HG02884 (cell line): ENCODE measurements at regions not wholly inside any gene's neighbourhood (a gene's known extent, or its start where the extent isn't known, plus 50 kb on each side); places are given as distances from the start of the nearest gene placed in this dataset.
"Not testable (repeated sequence)": the region's sequence is repeated elsewhere in the genome, so short reads cannot be mapped to it uniquely, and the experiment has no call there.

Experiments
- ATAC-seq: cut with Tn5 transposase; IDR thresholded peaks from one replicate; pipeline ENCODE4 v1.9.1; 2021; ENCODE audit warnings: mild to moderate bottlenecking, moderate library complexity; ENCODE audit not compliant: unreplicated experiment

DNA sequence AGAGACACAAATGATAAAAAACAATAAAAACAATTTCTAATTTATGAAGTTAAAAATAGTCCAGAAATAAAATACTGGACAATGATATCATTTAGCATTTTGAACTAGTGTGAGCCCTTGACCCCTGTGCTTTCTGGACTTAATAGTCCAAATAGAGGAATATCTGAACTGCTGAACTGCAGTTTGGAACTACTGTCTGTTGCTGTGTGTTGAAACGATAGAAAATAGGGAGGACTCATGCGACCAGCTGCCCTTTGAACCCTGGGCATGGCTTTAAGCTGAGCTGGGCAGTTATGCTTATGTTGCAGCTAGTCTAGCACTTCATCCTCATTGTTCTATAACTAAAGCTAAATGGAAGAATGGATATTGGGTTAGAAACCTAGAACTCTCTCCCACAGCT, 99.5 kb downstream of the FMR1NB start:
- no peak for ATAC-seq

- no peak for ATAC-seq
Measured at GRCh38 chrX:148084611-148085010, 103.5 kb downstream of the FMR1NB start.

DNA sequence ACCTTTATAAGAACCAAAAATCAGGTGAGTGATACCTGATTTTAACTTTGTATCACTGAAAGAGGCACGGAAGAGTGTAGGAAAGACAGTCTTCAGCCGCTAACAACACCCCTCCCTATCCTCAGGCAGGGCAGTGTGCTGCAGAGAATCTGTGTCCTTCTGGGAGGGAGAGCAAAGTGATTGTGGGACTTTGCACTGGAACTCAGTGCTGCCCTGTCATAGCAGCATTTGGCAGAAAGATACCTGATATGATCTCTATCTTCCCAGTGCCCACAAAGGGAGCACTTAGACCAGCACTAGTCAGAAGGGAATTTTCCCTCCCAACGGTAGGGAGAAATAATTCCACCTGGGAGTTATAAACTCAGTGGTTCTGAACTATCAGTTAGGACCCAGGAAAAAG, 139.0 kb downstream of the FMR1NB start:
- no peak for ATAC-seq

DNA sequence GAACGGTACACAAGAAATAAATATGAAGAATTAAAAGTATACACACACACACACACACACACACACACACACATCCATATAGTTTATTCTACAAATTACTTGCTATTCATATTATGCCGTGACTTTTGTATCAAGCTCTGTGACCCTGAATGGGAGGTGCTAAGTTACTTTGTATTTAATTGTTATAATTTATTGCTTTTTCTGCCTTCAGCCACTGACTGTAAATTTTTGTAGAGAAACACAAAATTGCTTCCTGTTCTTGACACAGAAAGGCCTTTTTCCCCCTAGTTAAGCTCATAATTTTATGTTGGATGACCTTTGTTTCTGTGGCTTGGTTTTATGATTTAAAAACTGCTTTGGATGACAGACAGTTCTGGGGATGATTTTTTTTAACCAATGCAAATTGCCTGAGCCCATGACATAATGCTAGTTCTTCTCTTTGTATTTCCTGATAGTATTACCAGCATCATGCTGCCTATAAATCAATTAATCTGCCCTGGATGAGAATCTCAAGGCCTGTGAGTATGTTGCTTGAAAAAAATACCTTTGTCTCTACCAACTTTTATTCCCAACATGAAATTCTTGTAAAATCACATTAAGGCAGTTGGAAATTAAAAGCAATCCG, 140.0 kb downstream of the FMR1NB start:
- ATAC-seq: no peak

DNA sequence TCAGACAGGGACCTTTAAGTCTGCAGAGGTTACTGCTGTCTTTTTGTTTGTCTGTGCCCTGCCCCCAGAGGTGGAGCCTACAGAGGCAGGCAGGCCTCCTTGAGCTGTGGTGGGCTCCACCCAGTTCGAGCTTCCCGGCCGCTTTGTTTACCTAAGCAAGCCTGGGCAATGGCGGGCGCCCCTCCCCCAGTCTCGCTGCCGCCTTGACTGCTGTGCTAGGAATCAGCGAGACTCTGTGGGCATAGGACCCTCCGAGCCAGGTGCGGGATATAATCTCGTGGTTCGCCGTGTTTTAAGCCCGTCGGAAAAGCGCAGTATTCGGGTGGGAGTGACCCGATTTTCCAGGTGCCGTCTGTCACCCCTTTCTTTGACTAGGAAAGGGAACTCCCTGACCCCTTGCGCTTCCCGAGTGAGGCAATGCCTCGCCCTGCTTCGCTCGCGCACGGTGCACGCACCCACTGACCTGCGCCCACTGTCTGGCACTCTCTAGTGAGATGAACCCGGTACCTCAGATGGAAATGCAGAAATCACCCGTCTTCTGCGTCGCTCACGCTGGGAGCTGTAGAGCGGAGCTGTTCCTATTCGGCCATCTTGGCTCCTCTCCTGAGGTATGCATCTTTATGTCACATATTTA, 147.9 kb downstream of the FMR1NB start:
- ATAC-seq: not testable (repeated sequence)

GRCh38 chrX:148133105-148133725, 152.1 kb downstream of the FMR1NB start:
- no peak for ATAC-seq

- ATAC-seq: no peak
Measured at GRCh38 chrX:148134578-148134977, 153.4 kb downstream of the FMR1NB start.

DNA sequence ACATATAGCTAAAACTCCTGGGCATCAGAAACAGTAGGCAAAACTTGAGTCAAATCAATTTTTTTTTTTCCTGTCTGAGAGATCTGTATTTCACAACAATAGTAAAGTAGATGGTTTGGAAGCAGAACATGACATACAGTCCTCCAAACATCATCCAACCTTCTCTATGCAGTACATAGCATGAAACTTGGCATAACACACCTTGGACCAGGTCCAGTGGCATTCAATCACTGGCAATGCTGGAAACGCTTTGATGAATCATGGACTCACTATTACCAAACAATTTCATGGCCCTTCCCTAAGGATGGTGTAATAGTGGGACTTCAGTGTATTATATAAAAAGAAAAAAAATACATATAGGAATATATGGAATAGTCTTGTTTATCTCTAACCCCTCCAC, 154.6 kb downstream of the FMR1NB start:
- ATAC-seq: no peak

DNA sequence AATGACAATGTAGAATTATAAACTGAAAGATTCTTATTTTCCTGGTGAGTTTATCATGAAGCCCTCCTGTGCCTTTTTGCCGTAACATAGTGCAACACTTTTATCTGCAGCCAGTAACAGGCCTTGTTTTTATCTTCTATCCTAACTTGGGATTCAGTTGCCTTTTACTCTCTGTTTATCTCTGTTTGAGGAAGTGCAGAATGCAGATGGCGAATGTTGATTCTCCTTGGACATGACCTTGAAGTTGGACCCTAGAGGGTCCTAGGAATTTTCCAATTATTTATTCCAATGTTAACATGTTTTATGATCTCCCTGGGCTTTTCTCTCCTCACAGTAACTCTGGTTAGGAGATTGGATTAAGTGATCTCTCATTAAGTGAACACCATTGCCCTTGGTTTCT, 165.0 kb downstream of the FMR1NB start:
- ATAC-seq: no peak

- ATAC-seq: no peak
Measured at GRCh38 chrX:148156986-148157385, 175.8 kb downstream of the FMR1NB start.

DNA sequence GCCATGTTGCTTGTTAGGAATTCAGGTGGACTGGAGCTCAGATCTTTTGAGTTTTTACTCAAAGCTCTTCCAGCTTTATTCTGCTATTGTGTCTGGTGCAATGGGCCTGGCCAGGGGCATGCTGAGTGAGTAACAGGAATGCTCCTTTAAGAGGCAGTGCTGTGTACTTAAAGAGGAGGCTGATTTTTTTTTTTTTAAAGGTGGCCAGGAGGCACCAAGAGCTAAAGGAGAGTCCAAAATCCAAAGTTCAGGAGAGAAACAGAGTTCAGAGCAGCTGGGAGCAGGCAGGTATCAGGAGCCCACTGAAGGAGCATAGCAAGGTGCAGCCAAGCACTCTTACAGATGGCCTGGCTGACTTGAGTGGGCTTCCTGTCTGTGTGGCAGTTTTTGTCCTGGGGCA, 178.7 kb downstream of the FMR1NB start:
- ATAC-seq: no peak

DNA sequence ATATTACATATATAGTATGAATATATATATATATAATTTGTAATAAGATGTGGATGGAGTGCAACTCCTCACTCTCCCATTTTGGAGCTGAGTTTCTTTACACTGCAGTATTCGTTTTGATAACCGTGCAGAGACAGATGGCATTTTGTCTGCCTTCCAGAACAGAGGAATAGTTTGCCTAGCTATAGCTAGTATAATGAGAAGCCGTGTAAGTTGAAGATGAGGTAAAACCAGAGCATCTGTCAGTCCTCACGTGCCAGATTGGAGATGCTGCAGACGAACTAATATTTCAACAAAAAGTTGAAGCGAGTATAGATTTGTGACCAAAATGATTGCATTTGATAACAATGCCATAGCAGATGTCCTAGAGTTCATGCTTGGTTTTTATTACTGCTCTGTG, 180.6 kb downstream of the FMR1NB start:
- ATAC-seq: no peak

DNA sequence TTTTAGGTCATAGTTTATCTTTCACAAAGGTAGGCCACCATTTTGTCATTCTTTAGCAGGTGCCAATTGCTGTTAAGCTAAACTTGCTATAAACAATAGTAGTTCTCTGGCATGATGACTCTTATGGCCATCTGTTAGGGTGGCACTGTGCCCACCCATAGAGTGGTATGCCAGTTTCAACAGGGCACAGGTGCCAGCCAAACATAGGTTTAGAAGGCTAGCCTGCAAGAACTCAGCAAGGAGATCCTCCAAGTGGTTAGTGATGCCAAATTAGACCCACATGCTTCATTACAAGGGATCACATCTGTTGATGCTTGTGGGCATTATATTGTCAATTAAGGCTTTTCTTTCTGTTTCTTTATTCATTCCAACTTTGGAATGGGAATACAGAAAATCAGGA, 204.5 kb downstream of the FMR1NB start:
- no peak for ATAC-seq

DNA sequence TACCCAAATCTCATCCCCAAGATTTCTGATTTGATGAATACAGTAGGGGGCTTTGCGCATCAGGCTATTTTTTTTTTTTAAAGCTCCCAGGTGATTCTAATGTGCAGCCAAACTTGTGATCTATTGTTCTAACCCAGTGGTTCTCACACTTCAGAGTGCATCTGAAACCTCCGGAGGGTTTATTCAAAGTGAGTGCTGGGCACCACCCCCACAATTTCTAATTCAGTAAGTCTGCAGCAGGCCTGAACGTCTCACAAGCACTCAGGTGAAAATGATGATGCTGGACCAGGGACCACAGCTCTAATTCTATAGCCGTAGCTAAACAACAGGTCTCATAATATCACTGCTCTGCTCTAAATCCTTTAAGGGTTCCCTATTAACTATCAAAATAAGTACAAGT, 211.4 kb downstream of the FMR1NB start:
- ATAC-seq: no peak

- no peak for ATAC-seq
Measured at GRCh38 chrX:148193759-148194158, 212.6 kb downstream of the FMR1NB start.

DNA sequence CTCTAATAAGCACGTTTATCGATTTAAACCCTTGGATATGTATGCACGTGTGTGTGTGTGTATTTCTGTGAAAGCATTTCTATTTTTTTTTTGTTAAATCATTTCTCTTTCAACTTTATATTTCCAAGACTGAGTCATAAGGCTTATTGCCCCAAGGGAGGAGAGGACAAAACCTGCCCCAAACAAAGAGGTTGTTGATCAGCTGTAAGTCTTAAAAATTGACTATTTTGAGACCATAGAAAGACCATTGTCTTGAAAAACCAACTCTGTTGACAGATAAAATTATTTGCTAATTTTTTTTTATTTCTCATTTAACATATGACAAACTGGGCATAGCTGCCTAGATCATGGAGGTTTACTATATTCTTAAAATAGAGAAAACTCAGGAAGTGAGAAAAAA, 222.4 kb downstream of the FMR1NB start:
- ATAC-seq: no peak

GRCh38 chrX:148204195-148204594, 223.1 kb downstream of the FMR1NB start:
- no peak for ATAC-seq

DNA sequence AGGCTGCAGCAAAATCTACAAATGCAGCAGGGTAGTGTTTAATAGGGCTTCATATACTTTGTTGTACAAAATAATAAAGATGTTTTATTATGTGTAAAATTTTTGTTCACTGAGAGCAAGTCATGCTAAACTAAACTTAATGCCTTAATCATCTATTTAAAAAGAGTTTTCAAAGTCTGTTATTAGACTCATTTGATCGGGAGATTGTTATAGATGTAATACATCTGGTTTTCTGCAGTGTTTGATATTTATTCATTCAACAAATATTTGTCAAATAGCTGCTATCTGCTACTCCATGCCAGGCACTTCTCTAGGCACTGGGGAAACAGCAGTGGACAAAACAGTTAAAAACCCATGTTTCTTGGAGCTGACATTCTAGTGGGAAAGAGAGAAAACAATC, 233.6 kb downstream of the FMR1NB start:
- no peak for ATAC-seq

GRCh38 chrX:148215726-148216125, 234.6 kb downstream of the FMR1NB start:
- no peak for ATAC-seq

- no peak for ATAC-seq
Measured at GRCh38 chrX:148223361-148223760, 242.2 kb downstream of the FMR1NB start.

DNA sequence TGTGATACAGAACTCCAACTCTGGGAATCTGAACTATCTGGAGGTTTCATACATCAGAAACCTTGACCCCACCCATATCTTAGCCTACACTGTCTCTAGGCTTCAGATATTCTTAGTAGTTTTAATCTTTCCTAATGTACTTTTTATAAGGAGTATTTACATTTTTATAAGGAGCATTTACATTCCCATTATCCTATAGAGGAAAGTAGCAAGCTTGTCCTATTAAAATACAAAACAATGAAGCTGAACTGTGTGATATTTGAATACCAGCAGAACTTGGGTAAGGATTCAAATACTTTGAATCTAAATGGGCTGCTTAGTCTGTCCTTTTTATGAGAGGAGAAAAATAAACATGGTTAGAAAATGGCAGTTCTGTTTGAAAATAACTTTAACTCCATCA, 247.4 kb downstream of the FMR1NB start:
- no peak for ATAC-seq

- ATAC-seq: no peak
Measured at GRCh38 chrX:148229801-148230303, 248.7 kb downstream of the FMR1NB start.
